ENCODE measurements at regions not wholly inside any gene's neighbourhood (a gene's known extent, or its start where the extent isn't known, plus 50 kb on each side); places are given as distances from the start of the nearest gene placed in this dataset.

- no peak for TF ChIP-seq ZC3H10 (CRISPR knock-in tag; IDR thresholded peaks at IDR 0.05)
- TF ChIP-seq GLIS3 (CRISPR knock-in tag; IDR thresholded peaks at IDR 0.05): no peak
- no peak for TF ChIP-seq ZNF565 (CRISPR knock-in tag; conservative IDR thresholded peaks at IDR 0.05; ENCODE audit: low read depth)
- TF ChIP-seq TCF4 (CRISPR knock-in tag; IDR thresholded peaks at IDR 0.05; ENCODE audit: borderline replicate concordance): no peak
- no peak for ATAC-seq
Observed at GRCh38 chr12:115075552-115076170, 391.7 kb upstream of the TBX3 start.

GRCh38 chr12:115074617-115075016 is 390.6 kb upstream of the TBX3 start:
- ATAC-seq: no peak
- TF ChIP-seq TOX (CRISPR knock-in tag; IDR thresholded peaks at IDR 0.05; ENCODE audit: borderline replicate concordance) (no peak), GLIS3 (CRISPR knock-in tag; IDR thresholded peaks at IDR 0.05) (no peak), ZC3H10 (CRISPR knock-in tag; IDR thresholded peaks at IDR 0.05) (no peak), ZNF70 (CRISPR knock-in tag; IDR thresholded peaks at IDR 0.05) (no peak), ARNTL (CRISPR knock-in tag; IDR thresholded peaks at IDR 0.05; ENCODE audit: borderline replicate concordance, low read depth) (no peak), CSDC2 (CRISPR knock-in tag; IDR thresholded peaks at IDR 0.05) (no peak), OSR1 (CRISPR knock-in tag; IDR thresholded peaks at IDR 0.05) (no peak), TCF4 (CRISPR knock-in tag; IDR thresholded peaks at IDR 0.05; ENCODE audit: borderline replicate concordance) (no peak)
- TF ChIP-seq, protein P1, sequence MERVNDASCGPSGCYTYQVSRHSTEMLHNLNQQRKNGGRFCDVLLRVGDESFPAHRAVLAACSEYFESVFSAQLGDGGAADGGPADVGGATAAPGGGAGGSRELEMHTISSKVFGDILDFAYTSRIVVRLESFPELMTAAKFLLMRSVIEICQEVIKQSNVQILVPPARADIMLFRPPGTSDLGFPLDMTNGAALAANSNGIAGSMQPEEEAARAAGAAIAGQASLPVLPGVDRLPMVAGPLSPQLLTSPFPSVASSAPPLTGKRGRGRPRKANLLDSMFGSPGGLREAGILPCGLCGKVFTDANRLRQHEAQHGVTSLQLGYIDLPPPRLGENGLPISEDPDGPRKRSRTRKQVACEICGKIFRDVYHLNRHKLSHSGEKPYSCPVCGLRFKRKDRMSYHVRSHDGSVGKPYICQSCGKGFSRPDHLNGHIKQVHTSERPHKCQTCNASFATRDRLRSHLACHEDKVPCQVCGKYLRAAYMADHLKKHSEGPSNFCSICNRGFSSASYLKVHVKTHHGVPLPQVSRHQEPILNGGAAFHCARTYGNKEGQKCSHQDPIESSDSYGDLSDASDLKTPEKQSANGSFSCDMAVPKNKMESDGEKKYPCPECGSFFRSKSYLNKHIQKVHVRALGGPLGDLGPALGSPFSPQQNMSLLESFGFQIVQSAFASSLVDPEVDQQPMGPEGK (CRISPR knock-in tag; IDR thresholded peaks at IDR 0.05; ENCODE audit: borderline replicate concordance): no peak

DNA sequence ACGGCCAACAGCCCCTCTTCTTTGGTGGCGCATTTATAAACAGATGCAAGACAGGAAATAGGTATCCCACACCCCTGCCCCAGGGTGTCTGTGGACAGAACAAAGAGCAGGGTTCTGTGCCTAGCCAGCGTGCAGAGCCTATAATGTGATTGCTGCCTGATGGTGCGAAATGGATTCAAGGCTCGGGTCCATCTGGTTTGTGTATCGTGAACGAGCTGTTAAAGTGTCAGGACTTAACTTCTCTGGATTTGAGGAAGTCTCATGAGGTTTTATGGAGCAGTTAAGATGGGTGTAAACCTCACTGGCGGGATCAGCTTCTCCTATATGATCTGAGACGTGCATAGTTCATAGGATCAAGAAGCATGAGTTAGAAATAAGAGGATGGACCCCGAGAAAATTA is 388.7 kb upstream of the TBX3 start:
- TF ChIP-seq SNAI2 (CRISPR knock-in tag; IDR thresholded peaks at IDR 0.05) (no peak), ZNF70 (CRISPR knock-in tag; IDR thresholded peaks at IDR 0.05) (no peak), ISL1 (CRISPR knock-in tag; IDR thresholded peaks at IDR 0.05) (no peak), ESRRG (CRISPR knock-in tag; IDR thresholded peaks at IDR 0.05) (no peak), POU6F1 (CRISPR knock-in tag; IDR thresholded peaks at IDR 0.05; ENCODE audit: borderline replicate concordance, low read depth) (no peak), ZFP3 (CRISPR knock-in tag; IDR thresholded peaks at IDR 0.05) (no peak)
- TF ChIP-seq, protein P2, sequence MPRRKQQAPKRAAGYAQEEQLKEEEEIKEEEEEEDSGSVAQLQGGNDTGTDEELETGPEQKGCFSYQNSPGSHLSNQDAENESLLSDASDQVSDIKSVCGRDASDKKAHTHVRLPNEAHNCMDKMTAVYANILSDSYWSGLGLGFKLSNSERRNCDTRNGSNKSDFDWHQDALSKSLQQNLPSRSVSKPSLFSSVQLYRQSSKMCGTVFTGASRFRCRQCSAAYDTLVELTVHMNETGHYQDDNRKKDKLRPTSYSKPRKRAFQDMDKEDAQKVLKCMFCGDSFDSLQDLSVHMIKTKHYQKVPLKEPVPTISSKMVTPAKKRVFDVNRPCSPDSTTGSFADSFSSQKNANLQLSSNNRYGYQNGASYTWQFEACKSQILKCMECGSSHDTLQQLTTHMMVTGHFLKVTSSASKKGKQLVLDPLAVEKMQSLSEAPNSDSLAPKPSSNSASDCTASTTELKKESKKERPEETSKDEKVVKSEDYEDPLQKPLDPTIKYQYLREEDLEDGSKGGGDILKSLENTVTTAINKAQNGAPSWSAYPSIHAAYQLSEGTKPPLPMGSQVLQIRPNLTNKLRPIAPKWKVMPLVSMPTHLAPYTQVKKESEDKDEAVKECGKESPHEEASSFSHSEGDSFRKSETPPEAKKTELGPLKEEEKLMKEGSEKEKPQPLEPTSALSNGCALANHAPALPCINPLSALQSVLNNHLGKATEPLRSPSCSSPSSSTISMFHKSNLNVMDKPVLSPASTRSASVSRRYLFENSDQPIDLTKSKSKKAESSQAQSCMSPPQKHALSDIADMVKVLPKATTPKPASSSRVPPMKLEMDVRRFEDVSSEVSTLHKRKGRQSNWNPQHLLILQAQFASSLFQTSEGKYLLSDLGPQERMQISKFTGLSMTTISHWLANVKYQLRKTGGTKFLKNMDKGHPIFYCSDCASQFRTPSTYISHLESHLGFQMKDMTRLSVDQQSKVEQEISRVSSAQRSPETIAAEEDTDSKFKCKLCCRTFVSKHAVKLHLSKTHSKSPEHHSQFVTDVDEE (CRISPR knock-in tag; IDR thresholded peaks at IDR 0.05): no peak
- no peak for ATAC-seq

DNA sequence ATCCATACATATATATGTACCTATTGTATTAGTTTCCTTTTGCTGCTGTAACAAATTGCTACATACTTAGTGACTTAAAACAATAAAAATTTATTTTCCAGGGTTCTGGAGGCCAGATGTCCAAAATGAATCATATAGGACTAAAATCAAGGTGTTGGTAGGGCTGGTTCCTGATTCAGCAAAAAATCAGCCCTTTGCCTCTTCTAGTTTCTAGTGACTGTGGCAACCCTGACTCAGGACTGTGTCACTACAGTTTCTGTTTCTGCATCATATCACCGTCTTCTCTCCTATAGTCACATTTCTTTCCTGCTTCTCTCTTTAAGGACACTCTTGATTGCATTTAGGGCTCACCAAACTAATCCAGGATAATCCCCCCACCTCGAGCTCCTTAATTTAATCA is 386.3 kb upstream of the TBX3 start:
- no peak for ATAC-seq
- no peak for TF ChIP-seq OSR1 (CRISPR knock-in tag; IDR thresholded peaks at IDR 0.05)
- TF ChIP-seq GLIS3 (CRISPR knock-in tag; IDR thresholded peaks at IDR 0.05): no peak
- TF ChIP-seq ZNF565 (CRISPR knock-in tag; conservative IDR thresholded peaks at IDR 0.05; ENCODE audit: low read depth): no peak
- no peak for TF ChIP-seq RARB (CRISPR knock-in tag; IDR thresholded peaks at IDR 0.05)
- TF ChIP-seq CREB5 (CRISPR knock-in tag; IDR thresholded peaks at IDR 0.05; ENCODE audit: low read depth): no peak
- TF ChIP-seq ZFP30 (CRISPR knock-in tag; IDR thresholded peaks at IDR 0.05): no peak
- TF ChIP-seq ESRRG (CRISPR knock-in tag; IDR thresholded peaks at IDR 0.05): no peak
- TF ChIP-seq TOX (CRISPR knock-in tag; IDR thresholded peaks at IDR 0.05; ENCODE audit: borderline replicate concordance): no peak
- no peak for TF ChIP-seq TCF4 (CRISPR knock-in tag; IDR thresholded peaks at IDR 0.05; ENCODE audit: borderline replicate concordance)
- TF ChIP-seq CSDC2 (CRISPR knock-in tag; IDR thresholded peaks at IDR 0.05): no peak
- no peak for TF ChIP-seq ZNF8 (CRISPR knock-in tag; IDR thresholded peaks at IDR 0.05)
- TF ChIP-seq POU6F1 (CRISPR knock-in tag; IDR thresholded peaks at IDR 0.05; ENCODE audit: borderline replicate concordance, low read depth): no peak
- no peak for TF ChIP-seq ZNF70 (CRISPR knock-in tag; IDR thresholded peaks at IDR 0.05)
